Colonic mucosa (tissue), 4 donors: ENCODE measurements at regions not wholly inside any gene's neighbourhood (a gene's known extent, or its start where the extent isn't known, plus 50 kb on each side); places are given as distances from the start of the nearest gene placed in this dataset.
A peak's percentile ranks its signal among the peaks of the same experiment; 100 is the strongest.

Source experiments
- DNase-seq: peaks from one replicate; pipeline ENCODE4 v3.0.0-alpha.2; 2020
- H3K27ac ChIP-seq: fragments of 200-600 bp; one replicate; pipeline ENCODE4 v1.8.0; 2021
- H3K27me3 ChIP-seq: fragments of 200-600 bp; one replicate; pipeline ENCODE4 v1.8.0; 2021
- H3K36me3 ChIP-seq: fragments of 200-600 bp; one replicate; pipeline ENCODE4 v1.8.0; 2021
- H3K4me1 ChIP-seq: fragments of 200-600 bp; one replicate; pipeline ENCODE4 v1.8.0; 2021; ENCODE audit warnings: mild to moderate bottlenecking
- H3K4me3 ChIP-seq: fragments of 200-600 bp; one replicate; pipeline ENCODE4 v1.8.0; 2021
- H3K9ac ChIP-seq, 2 donors: one replicate each; pipeline ENCODE4 v1.7.0; 2013; ENCODE audit warnings: control low read depth in 2 of 2, low read depth in 2 of 2, low read length in 2 of 2
- H3K9me3 ChIP-seq: fragments of 200-600 bp; one replicate; pipeline ENCODE4 v1.8.0; 2021
- intact Hi-C: fragments of 100-400 bp; cut with DNase I; formaldehyde crosslinking; loops from one replicate; pipeline ENCODE4 v1.14.1; 2022
- TF ChIP-seq, protein P1 (sequence below): fragments of 200-600 bp; IDR thresholded peaks from one replicate; pipeline ENCODE4 v1.8.0; 2022; ENCODE audit warnings: antibody characterized with exemption, mild to moderate bottlenecking
- donor health status: healthy.
- donor health status: DM: no; HTN: no; CAD: no.
- donor health status: DM: no; HTN: no; CAD: no.

DNA sequence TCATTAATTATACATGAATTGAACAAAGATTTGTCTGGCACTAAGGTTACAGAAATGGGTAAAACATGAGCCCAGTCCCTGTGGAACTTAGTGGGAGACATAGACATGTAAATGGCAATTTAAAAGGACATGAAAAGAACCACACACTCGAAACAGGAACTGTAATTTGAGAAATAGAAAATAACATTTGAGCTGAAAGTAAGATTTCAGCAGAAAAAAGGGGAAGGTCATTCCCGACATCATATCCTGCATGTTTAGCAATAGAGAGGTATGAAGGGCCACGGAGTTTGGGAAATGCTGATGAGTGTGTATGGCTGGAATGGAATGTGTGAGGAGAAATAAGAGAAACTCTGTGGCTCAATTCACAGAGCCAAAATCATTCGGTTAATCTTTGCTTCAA lies 175.4 kb upstream of the AHR start:
- H3K36me3 ChIP-seq: no peaks in the 10 kb centered on the region
- DNase-seq: no peak
- H3K9me3 ChIP-seq: no peaks in the 10 kb centered on the region
- H3K27me3 ChIP-seq: no peaks in the 10 kb centered on the region
- TF ChIP-seq, protein P1, sequence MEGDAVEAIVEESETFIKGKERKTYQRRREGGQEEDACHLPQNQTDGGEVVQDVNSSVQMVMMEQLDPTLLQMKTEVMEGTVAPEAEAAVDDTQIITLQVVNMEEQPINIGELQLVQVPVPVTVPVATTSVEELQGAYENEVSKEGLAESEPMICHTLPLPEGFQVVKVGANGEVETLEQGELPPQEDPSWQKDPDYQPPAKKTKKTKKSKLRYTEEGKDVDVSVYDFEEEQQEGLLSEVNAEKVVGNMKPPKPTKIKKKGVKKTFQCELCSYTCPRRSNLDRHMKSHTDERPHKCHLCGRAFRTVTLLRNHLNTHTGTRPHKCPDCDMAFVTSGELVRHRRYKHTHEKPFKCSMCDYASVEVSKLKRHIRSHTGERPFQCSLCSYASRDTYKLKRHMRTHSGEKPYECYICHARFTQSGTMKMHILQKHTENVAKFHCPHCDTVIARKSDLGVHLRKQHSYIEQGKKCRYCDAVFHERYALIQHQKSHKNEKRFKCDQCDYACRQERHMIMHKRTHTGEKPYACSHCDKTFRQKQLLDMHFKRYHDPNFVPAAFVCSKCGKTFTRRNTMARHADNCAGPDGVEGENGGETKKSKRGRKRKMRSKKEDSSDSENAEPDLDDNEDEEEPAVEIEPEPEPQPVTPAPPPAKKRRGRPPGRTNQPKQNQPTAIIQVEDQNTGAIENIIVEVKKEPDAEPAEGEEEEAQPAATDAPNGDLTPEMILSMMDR: no peak
- H3K4me3 ChIP-seq: no peak overlapping the region
- intact Hi-C loops: no loop called here
- no peak overlapping the region for H3K9ac ChIP-seq
- no peaks in the 10 kb centered on the region for H3K4me1 ChIP-seq
- H3K27ac ChIP-seq: no peak overlapping the region

DNA sequence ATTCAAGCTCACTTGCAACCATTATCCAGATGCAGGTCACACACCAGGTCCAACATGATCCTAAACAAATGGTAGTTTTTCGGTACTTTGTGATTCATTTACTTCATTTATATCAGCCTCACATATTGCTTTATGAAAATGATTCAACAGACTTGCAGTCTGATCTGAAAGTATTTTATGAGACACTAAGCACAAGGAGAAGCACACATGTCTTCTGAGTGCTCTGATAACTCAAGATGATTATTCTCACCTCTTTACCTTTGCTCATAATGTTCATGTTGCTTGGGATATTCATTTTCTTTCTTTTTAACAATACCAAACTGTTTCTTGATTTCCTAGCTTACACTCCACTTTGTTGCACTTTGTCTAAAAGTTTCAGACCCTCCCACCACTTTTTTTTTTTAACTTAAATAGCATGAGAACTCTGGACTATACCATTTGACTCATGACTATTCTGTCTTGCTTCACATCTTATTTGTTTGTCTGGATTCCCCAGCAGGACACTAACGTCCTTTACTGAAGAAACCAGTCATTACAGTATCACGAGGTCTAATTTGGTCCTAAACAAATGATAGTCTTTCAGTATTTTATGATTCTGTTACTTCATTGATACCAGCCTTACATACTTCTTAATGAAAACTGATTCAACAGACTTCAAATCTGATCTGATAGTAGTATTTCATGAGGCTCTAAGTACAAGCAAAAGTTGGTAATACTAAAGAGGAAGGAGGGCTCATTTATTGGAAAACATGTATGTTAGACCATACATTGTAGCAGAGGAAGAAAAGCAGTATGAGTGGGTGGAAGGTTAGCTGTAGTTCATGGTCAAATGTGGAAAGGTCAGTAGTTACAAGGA lies 171.8 kb upstream of the AHR start:
- Histone ChIP-seq H3K27me3 (no peaks in the 10 kb centered on the region), H3K27ac (no peak overlapping the region), H3K9ac (no peak overlapping the region), H3K4me1 (no peaks in the 10 kb centered on the region), H3K9me3 (no peaks in the 10 kb centered on the region), H3K4me3 (no peak overlapping the region), H3K36me3 (no peaks in the 10 kb centered on the region)
- no peak for DNase-seq
- intact Hi-C loops: no loop called here
- TF ChIP-seq, protein P1: no peak

DNA sequence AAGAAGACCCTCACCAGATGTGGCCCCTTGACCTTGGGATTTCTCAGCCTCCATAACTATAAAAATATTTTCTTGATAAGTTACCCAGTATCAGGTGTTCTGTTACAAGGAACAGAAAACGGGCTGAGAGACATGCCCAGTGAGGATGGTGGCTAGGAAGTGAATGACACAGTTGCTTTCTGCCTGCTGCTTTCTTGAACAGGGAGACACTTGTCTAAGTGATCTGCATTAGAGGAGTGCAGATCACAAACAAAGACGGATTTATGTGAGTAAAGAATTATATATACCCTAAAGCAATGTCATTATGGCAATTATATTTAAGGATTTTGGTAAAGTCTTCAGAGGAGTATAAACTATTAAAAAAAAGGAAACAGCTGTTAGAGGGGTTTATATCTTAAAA lies 169.2 kb upstream of the AHR start:
- intact Hi-C loops: no loop called here
- no peaks in the 10 kb centered on the region for H3K9me3 ChIP-seq
- H3K9ac ChIP-seq: no peak overlapping the region
- no peak overlapping the region for H3K27ac ChIP-seq
- TF ChIP-seq, protein P1: no peak
- H3K4me3 ChIP-seq: no peak overlapping the region
- no peaks in the 10 kb centered on the region for H3K4me1 ChIP-seq
- no peaks in the 10 kb centered on the region for H3K36me3 ChIP-seq
- H3K27me3 ChIP-seq: no peaks in the 10 kb centered on the region
- DNase-seq: no peak

DNA sequence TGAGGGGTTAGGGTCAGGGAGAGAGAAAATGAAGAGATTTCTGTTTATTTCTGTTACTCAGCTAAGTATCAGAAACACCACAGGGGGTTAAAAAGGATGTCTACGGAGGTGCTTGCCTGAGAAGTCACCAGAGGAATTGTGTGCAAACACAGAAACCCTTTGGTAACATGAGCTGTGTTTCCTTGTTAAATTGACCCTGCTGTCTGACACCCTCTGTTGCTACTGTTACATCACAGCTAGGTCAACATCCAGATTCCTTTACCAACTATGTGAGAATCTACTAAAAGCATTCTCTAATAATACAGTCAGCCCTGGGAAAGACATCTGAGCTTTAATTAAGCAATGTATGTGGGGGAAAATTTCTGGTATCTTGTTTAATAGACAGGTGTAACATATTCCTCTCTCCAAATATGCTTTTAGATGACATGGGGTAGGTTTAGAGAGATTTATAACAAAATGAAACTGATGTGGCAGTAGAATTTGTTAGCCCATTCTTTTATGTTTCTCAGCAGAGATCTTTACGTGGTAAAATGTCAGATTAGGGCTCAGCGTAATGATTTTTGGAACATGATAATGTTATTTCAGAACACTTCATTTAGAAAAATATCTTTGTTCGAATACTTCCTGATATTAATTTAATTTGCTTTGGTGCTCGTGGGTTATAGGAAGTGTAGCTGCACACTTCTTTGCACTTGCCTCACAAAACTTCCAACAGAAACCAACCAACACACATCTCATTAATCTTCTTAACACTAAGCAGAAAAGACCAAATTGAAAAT lies 168.0 kb upstream of the AHR start:
- no peak overlapping the region for H3K4me3 ChIP-seq

DNA sequence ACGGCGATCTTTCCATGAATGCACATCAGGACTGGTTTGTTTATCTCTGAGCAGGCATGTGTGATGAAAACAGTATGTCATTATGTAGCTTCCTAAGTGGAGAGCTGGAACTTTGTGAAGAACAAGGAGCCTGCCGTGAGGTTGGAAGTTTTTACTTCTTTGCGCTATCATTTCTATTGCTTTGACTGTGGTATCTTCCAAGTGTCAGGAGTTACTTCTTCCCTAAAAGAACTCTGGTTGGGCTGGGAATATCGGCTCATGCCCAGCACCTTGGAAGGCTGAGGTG lies 167.4 kb upstream of the AHR start:
- Histone ChIP-seq H3K27ac (no peak overlapping the region), H3K9me3 (no peaks in the 10 kb centered on the region), H3K27me3 (no peaks in the 10 kb centered on the region), H3K4me1 (no peaks in the 10 kb centered on the region), H3K9ac (no peak overlapping the region), H3K4me3 (no peak overlapping the region), H3K36me3 (no peaks in the 10 kb centered on the region)
- DNase-seq: no peak
- intact Hi-C loops: no loop called here
- TF ChIP-seq, protein P1: no peak

More for the DNA sequence above, 168.0 kb upstream of the AHR start:
- Histone ChIP-seq H3K36me3 (no peaks in the 10 kb centered on the region), H3K27me3 (no peaks in the 10 kb centered on the region), H3K27ac (peak overlapping the region; percentile 7), H3K9ac (no peak overlapping the region), H3K4me1 (no peaks in the 10 kb centered on the region), H3K9me3 (no peaks in the 10 kb centered on the region)
- TF ChIP-seq, protein P1: no peak
- DNase-seq: no peak
- intact Hi-C loops: no loop called here
